RWPE2 (cell line): ENCODE measurements at regions not wholly inside any gene's neighbourhood (a gene's known extent, or its start where the extent isn't known, plus 50 kb on each side); places are given as distances from the start of the nearest gene placed in this dataset.

Experiments used
- ATAC-seq: fragments of 200-7000 bp; cut with Tn5 transposase; 3 replicates; pipeline ENCODE4 v1.9.1; 2021; ENCODE audit warnings: low read depth
- DNase-seq: peaks from one replicate; pipeline ENCODE4 v3.0.0-alpha.2; 2020; ENCODE audit warnings: low spot score
- H3K27ac ChIP-seq: fragments of 450-650 bp; 2 replicates; pipeline ENCODE4 v1.5.1; 2017; ENCODE audit warnings: mild to moderate bottlenecking; ENCODE audit not compliant: poor library complexity, severe bottlenecking
- H3K27me3 ChIP-seq: fragments of 250-450 bp; sonication (Bioruptor Pico); 2 replicates; pipeline ENCODE4 v1.5.1; 2021; ENCODE audit warnings: mild to moderate bottlenecking, moderate library complexity; ENCODE audit not compliant: insufficient read depth, poor library complexity, severe bottlenecking
- H3K36me3 ChIP-seq: fragments of 250-450 bp; sonication (Bioruptor Pico); 2 replicates; pipeline ENCODE4 v1.5.1; 2020; ENCODE audit warnings: low read depth, mild to moderate bottlenecking, moderate library complexity
- H3K4me1 ChIP-seq: fragments of 250-450 bp; sonication (Bioruptor Pico); 2 replicates; pipeline ENCODE4 v1.5.1; 2021; ENCODE audit warnings: mild to moderate bottlenecking, moderate library complexity; ENCODE audit not compliant: insufficient read depth, poor library complexity, severe bottlenecking
- H3K4me3 ChIP-seq: fragments of 250-450 bp; sonication (Bioruptor Pico); 2 replicates; pipeline ENCODE4 v1.5.1; 2021; ENCODE audit warnings: mild to moderate bottlenecking, moderate library complexity; ENCODE audit not compliant: severe bottlenecking
- H3K9me3 ChIP-seq: fragments of 250-450 bp; sonication (Bioruptor Pico); 2 replicates; pipeline ENCODE4 v1.5.1; 2021; ENCODE audit warnings: mild to moderate bottlenecking, moderate library complexity; ENCODE audit not compliant: severe bottlenecking
- TF ChIP-seq, protein P1 (sequence below): fragments of 450-650 bp; IDR thresholded peaks from one replicate; pipeline ENCODE4 v1.5.1; 2017; ENCODE audit warnings: mild to moderate bottlenecking, moderate library complexity; ENCODE audit not compliant: poor library complexity, severe bottlenecking

DNA sequence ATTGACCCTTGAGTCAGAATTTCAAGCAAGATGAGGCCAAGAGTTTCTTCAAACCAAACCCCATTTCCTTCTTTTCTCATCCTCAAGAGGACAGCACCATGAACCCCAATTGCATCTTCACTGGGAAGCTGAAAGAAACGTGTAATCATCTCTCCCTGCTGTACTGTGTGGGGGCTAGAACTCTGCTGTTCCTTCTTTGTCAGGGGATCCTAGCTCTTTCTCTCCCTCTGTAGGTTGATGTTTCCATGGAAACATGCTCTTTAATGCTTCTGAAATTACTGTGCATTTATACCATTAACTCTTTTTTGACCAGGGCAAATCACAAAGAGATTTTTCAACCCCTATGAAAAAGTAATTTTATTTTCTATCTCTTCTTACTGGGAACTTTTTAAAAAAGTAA lies 295.1 kb downstream of the GRIN2B start:
- Histone ChIP-seq H3K4me1 (no peaks in the 10 kb centered on the region), H3K27me3 (no peaks in the 10 kb centered on the region), H3K4me3 (no peak overlapping the region), H3K27ac (no peak overlapping the region), H3K9me3 (no peaks in the 10 kb centered on the region), H3K36me3 (no peaks in the 10 kb centered on the region)
- ATAC-seq (no peak), DNase-seq (no peak)
- TF ChIP-seq, protein P1, sequence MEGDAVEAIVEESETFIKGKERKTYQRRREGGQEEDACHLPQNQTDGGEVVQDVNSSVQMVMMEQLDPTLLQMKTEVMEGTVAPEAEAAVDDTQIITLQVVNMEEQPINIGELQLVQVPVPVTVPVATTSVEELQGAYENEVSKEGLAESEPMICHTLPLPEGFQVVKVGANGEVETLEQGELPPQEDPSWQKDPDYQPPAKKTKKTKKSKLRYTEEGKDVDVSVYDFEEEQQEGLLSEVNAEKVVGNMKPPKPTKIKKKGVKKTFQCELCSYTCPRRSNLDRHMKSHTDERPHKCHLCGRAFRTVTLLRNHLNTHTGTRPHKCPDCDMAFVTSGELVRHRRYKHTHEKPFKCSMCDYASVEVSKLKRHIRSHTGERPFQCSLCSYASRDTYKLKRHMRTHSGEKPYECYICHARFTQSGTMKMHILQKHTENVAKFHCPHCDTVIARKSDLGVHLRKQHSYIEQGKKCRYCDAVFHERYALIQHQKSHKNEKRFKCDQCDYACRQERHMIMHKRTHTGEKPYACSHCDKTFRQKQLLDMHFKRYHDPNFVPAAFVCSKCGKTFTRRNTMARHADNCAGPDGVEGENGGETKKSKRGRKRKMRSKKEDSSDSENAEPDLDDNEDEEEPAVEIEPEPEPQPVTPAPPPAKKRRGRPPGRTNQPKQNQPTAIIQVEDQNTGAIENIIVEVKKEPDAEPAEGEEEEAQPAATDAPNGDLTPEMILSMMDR = no peak

DNA sequence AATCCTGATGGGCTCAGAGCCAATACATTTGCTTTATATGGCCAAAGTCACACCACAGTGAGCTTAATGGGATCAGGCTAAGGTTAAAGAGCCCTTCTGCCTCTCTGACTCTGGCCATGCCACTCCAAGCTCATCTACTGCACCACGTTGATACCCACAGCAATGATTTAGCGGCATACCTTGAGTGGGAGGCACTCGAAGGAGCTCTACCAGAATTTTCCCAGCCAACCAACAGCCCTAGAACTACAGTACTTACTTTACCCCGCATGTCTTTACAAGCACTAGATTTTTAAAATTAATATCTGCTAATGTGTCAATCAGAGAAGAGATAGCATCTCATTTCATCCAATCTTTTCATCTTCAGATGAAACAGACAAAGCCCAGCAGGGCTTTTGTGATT lies 300.5 kb downstream of the GRIN2B start:
- H3K27me3 ChIP-seq = no peaks in the 10 kb centered on the region
- H3K4me1 ChIP-seq = no peaks in the 10 kb centered on the region
- DNase-seq = no peak
- no peak overlapping the region for H3K4me3 ChIP-seq
- no peaks in the 10 kb centered on the region for H3K9me3 ChIP-seq
- TF ChIP-seq, protein P1 = no peak
- H3K27ac ChIP-seq = no peak overlapping the region
- no peaks in the 10 kb centered on the region for H3K36me3 ChIP-seq
- ATAC-seq = no peak

DNA sequence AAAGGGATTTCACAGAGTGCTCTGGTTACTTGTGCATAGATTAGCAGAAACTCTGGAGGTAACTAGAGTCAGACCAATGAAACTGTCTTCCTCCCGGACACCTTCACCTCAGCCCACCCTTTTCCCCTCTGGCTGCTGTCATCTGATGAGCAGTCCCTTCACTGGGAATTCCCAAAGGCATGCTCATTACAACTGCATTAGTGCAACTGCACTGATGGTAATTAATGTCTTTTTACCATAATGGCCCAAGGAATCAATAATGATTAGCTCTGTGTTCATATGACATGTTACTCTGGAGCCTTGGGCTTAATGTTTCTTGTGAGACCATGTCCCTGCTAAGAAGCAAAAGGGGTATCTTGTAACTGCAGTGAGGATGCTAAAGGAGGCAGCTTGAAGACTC lies 304.5 kb downstream of the GRIN2B start:
- no peaks in the 10 kb centered on the region for H3K4me1 ChIP-seq
- no peaks in the 10 kb centered on the region for H3K9me3 ChIP-seq
- no peaks in the 10 kb centered on the region for H3K27me3 ChIP-seq
- no peak for ATAC-seq
- DNase-seq = no peak
- H3K27ac ChIP-seq = no peak overlapping the region
- H3K36me3 ChIP-seq = no peaks in the 10 kb centered on the region
- no peak overlapping the region for H3K4me3 ChIP-seq
- TF ChIP-seq, protein P1 = no peak

DNA sequence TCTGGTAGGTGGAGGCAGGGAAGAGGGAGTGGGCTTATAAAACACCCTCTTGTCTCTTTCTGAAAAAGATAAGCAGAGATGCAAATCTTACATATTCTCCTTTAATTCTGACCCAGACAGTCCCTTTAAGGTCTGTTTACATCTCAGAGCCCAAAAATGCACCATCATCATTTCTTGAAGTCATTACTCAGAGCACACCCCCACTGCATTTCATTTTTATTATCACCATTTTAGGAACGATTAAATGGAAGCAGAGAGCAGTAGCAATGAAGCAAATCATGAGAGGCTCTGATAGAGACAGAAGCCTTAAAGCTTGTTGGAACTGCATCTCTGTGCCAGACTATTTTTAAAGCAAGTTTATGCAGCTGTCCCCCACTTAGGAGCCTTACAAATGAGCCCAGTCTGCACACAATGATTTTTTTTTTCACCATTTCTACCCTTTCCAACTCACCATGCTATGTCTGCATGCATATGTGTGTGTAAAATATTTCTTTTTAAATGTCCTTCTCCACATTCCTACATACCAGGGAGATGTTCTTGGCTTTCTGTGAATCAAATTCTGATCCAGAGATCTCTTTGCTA lies 311.0 kb downstream of the GRIN2B start:
- DNase-seq (no peak), ATAC-seq (no peak)
- TF ChIP-seq, protein P1 = no peak
- Histone ChIP-seq H3K4me3 (no peak overlapping the region), H3K4me1 (no peaks in the 10 kb centered on the region), H3K27me3 (no peaks in the 10 kb centered on the region), H3K27ac (no peak overlapping the region), H3K9me3 (no peaks in the 10 kb centered on the region), H3K36me3 (no peaks in the 10 kb centered on the region)

DNA sequence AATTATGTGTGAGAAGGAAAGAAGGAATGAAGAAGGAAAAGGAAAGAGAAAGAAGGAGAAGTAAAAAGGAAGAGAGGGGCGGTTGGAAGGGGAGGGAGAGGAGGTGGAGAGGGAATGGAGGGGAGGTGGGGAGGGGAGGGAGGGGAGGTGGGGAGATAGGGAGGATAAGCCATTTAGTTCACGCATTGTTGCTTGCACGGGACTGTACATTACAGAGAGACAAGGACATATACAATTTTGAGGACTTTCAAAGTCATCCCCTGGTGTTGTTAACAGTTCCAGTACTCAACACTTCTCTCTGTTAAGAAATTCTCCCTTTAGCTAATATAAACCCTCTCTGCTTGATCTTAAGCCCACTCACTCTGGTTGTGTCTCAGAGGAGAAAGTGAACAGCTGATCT lies 312.5 kb downstream of the GRIN2B start:
- Histone ChIP-seq H3K4me1 (no peaks in the 10 kb centered on the region), H3K36me3 (no peaks in the 10 kb centered on the region), H3K9me3 (no peaks in the 10 kb centered on the region), H3K27me3 (no peaks in the 10 kb centered on the region), H3K27ac (no peak overlapping the region), H3K4me3 (no peak overlapping the region)
- ATAC-seq = no peak
- DNase-seq = no peak
- TF ChIP-seq, protein P1 = no peak
